B cell (primary cell): ENCODE measurements at regions not wholly inside any gene's neighbourhood (a gene's known extent, or its start where the extent isn't known, plus 50 kb on each side); places are given as distances from the start of the nearest gene placed in this dataset.

Experiments
- CTCF ChIP-seq: fragments of 200-600 bp; IDR thresholded peaks from one replicate; pipeline ENCODE4 v1.8.0; 2022; ENCODE audit warnings: antibody characterized with exemption, mild to moderate bottlenecking
- EZH2 ChIP-seq: IDR thresholded peaks from 2 replicates; pipeline ENCODE4 v1.6.1; 2012; ENCODE audit warnings: borderline replicate concordance, low read depth, mild to moderate bottlenecking, moderate library complexity, low read length; ENCODE audit not compliant: insufficient read depth, poor library complexity, severe bottlenecking

GRCh38 chr10:27380929-27381358 is 123.2 kb upstream of the RAB18 start:
- TF ChIP-seq CTCF (no peak), EZH2 (no peak)
